WERI-Rb-1 (cell line): ENCODE measurements at regions not wholly inside any gene's neighbourhood (a gene's known extent, or its start where the extent isn't known, plus 50 kb on each side); places are given as distances from the start of the nearest gene placed in this dataset.

Experiments used
- DNase-seq: peaks from one replicate; pipeline ENCODE4 v3.0.0-alpha.2; 2020
- H3K27ac ChIP-seq: fragments of 250-450 bp; sonication (Bioruptor Pico); 2 replicates; pipeline ENCODE4 v1.5.1; 2020; ENCODE audit warnings: mild to moderate bottlenecking, moderate library complexity
- H3K27me3 ChIP-seq: fragments of 250-450 bp; sonication (Bioruptor Pico); 2 replicates; pipeline ENCODE4 v1.5.1; 2021; ENCODE audit warnings: mild to moderate bottlenecking, low read depth, moderate library complexity; ENCODE audit not compliant: insufficient read depth, severe bottlenecking
- H3K36me3 ChIP-seq: fragments of 250-450 bp; sonication (Bioruptor Pico); 2 replicates; pipeline ENCODE4 v1.5.1; 2020; ENCODE audit warnings: mild to moderate bottlenecking, moderate library complexity
- H3K4me3 ChIP-seq: 2 replicates; pipeline ENCODE4 v1.5.1; 2011; ENCODE audit warnings: low read depth, mild to moderate bottlenecking, control low read depth, low read length
- H3K9me3 ChIP-seq: fragments of 250-450 bp; sonication (Bioruptor Pico); 2 replicates; pipeline ENCODE4 v1.5.1; 2021; ENCODE audit warnings: mild to moderate bottlenecking, moderate library complexity; ENCODE audit not compliant: severe bottlenecking
- CTCF ChIP-seq: IDR thresholded peaks from 2 replicates; pipeline ENCODE4 v1.5.1; 2011; ENCODE audit warnings: low read depth, mild to moderate bottlenecking, control low read depth, inconsistent platforms, low read length

- no peaks in the 10 kb centered on the region for H3K36me3 ChIP-seq
- no peak overlapping the region for H3K4me3 ChIP-seq
- H3K27ac ChIP-seq: no peak overlapping the region
- H3K9me3 ChIP-seq: no peaks in the 10 kb centered on the region
- no peaks in the 10 kb centered on the region for H3K27me3 ChIP-seq
- no peak for DNase-seq
- TF ChIP-seq CTCF: no peak
Observed at GRCh38 chr15:87167706-87168105, 1088.0 kb downstream of the AGBL1 start.

- no peak for TF ChIP-seq CTCF
- Histone ChIP-seq H3K36me3 (no peaks in the 10 kb centered on the region), H3K27ac (no peak overlapping the region), H3K27me3 (no peaks in the 10 kb centered on the region), H3K9me3 (no peaks in the 10 kb centered on the region), H3K4me3 (no peak overlapping the region)
- DNase-seq: no peak
Observed at GRCh38 chr15:87167055-87167454, 1087.4 kb downstream of the AGBL1 start.

GRCh38 chr15:87155771-87156170 lies 1076.1 kb downstream of the AGBL1 start:
- no peaks in the 10 kb centered on the region for H3K36me3 ChIP-seq
- no peak for DNase-seq
- no peaks in the 10 kb centered on the region for H3K27me3 ChIP-seq
- no peak overlapping the region for H3K4me3 ChIP-seq
- no peak overlapping the region for H3K27ac ChIP-seq
- no peaks in the 10 kb centered on the region for H3K9me3 ChIP-seq
- no peak for TF ChIP-seq CTCF

- TF ChIP-seq CTCF: no peak
- Histone ChIP-seq H3K27me3 (no peaks in the 10 kb centered on the region), H3K27ac (no peak overlapping the region)
Observed at GRCh38 chr15:87154761-87155160, 1075.1 kb downstream of the AGBL1 start.

GRCh38 chr15:87151202-87151748 lies 1071.6 kb downstream of the AGBL1 start:
- no peak for TF ChIP-seq CTCF
- no peak for DNase-seq
- no peaks in the 10 kb centered on the region for H3K27me3 ChIP-seq
- H3K9me3 ChIP-seq: no peaks in the 10 kb centered on the region
- no peaks in the 10 kb centered on the region for H3K36me3 ChIP-seq
- H3K4me3 ChIP-seq: no peak overlapping the region
- H3K27ac ChIP-seq: no peak overlapping the region

More at GRCh38 chr15:87154761-87155160, 1075.1 kb downstream of the AGBL1 start:
- no peak for DNase-seq
- H3K9me3 ChIP-seq: no peaks in the 10 kb centered on the region
- H3K36me3 ChIP-seq: no peaks in the 10 kb centered on the region
- H3K4me3 ChIP-seq: no peak overlapping the region

- H3K4me3 ChIP-seq: no peak overlapping the region
- no peaks in the 10 kb centered on the region for H3K27me3 ChIP-seq
- H3K9me3 ChIP-seq: no peaks in the 10 kb centered on the region
- DNase-seq: no peak
- H3K27ac ChIP-seq: no peak overlapping the region
- no peaks in the 10 kb centered on the region for H3K36me3 ChIP-seq
- TF ChIP-seq CTCF: no peak
Observed at GRCh38 chr15:87145696-87146095, 1066.0 kb downstream of the AGBL1 start.
